Transverse colon (tissue), 3 donors: ENCODE measurements at regions not wholly inside any gene's neighbourhood (a gene's known extent, or its start where the extent isn't known, plus 50 kb on each side); places are given as distances from the start of the nearest gene placed in this dataset.

Source experiments
- CTCF ChIP-seq, 5 experiments: fragments of 200-600 bp in 3 of 5; fragments of 450-650 bp in 2 of 5; sonication (generic) in 3 of 5; IDR thresholded peaks; 1 replicate in 2 of 5; 2 replicates in 3 of 5; pipeline ENCODE4 v1.5.1; 2016 to 2017; ENCODE audit warnings: antibody characterized with exemption in 5 of 5, inconsistent platforms in 3 of 5, mild to moderate bottlenecking in 2 of 5, moderate library complexity in 1 of 5
- POLR2A ChIP-seq: fragments of 450-650 bp; IDR thresholded peaks from one replicate; pipeline ENCODE4 v1.6.1; 2016; ENCODE audit warnings: antibody characterized with exemption, mild to moderate bottlenecking, moderate library complexity

- TF ChIP-seq CTCF (IDR thresholded peaks at IDR 0.05) (no peak), POLR2A (no peak)
These were observed 171.9 kb downstream of the EN1 start for GRCh38 chr2:118675531-118675930.
